ENCODE measurements at regions not wholly inside any gene's neighbourhood (a gene's known extent, or its start where the extent isn't known, plus 50 kb on each side); places are given as distances from the start of the nearest gene placed in this dataset.

GRCh38 chr13:22629374-22629773, 551.4 kb upstream of the SGCG start (continued):
- no peak for TF ChIP-seq CHD7 (IDR thresholded peaks at IDR 0.05; ENCODE audit: insufficient replicate concordance, low read length)
- no peak for TF ChIP-seq CEBPB (IDR thresholded peaks at IDR 0.05; ENCODE audit: low read depth, low read length)
- no peak for TF ChIP-seq PHF8 (conservative IDR thresholded peaks at IDR 0.05; ENCODE audit: low read depth, low read length)
- no peak for TF ChIP-seq BCL11A (IDR thresholded peaks at IDR 0.05; ENCODE audit: low read depth in 2 of 2, low read length in 2 of 2)
- TF ChIP-seq BACH1 (IDR thresholded peaks at IDR 0.05; ENCODE audit: low read length), result no peak
